K562 (cell line): ENCODE measurements at regions not wholly inside any gene's neighbourhood (a gene's known extent, or its start where the extent isn't known, plus 50 kb on each side); places are given as distances from the start of the nearest gene placed in this dataset.

Experiments
- ILK ChIP-seq: fragments of 450-650 bp; IDR thresholded peaks from 2 replicates; pipeline ENCODE4 v1.6.1; 2016; ENCODE audit warnings: missing genetic modification characterization, low read depth, mild to moderate bottlenecking, missing compliant biosample characterization, moderate library complexity, borderline replicate concordance
- PHF8 ChIP-seq: fragments of 200-600 bp; sonication (generic); IDR thresholded peaks from 2 replicates; pipeline ENCODE4 v1.6.1; 2012; ENCODE audit warnings: mixed run types, mild to moderate bottlenecking, inconsistent platforms, low read length, moderate library complexity, borderline replicate concordance
- RAD21 ChIP-seq, 2 experiments: fragments of 250-450 bp in 1 of 2; fragments of 450-650 bp in 1 of 2; sonication (Bioruptor Pico) in 1 of 2; formaldehyde crosslinking in 1 of 2; IDR thresholded peaks in 1 of 2; conservative IDR thresholded peaks in 1 of 2; 2 replicates each; pipeline versions ENCODE4 v1.4.0 to v1.8.0; 2020 to 2022; ENCODE audit warnings: mild to moderate bottlenecking in 2 of 2, moderate library complexity in 1 of 2
- RBM39 ChIP-seq: fragments of 200-400 bp; formaldehyde crosslinking; optimal IDR thresholded peaks from 2 replicates; pipeline ENCODE3; 2018; ENCODE audit warnings: low read depth, low read length
- SMARCE1 ChIP-seq: fragments of 450-650 bp; IDR thresholded peaks from 2 replicates; pipeline ENCODE4 v1.7.1; 2016; ENCODE audit warnings: mild to moderate bottlenecking
- THRAP3 ChIP-seq: fragments of 450-650 bp; IDR thresholded peaks from 2 replicates; pipeline ENCODE4 v1.6.1; 2016; ENCODE audit warnings: mild to moderate bottlenecking, inconsistent platforms, borderline replicate concordance
- ZFP30 ChIP-seq: fragments of 250-450 bp; sonication (Bioruptor Pico); IDR thresholded peaks from 2 replicates; pipeline ENCODE4 v1.8.0; 2022; ENCODE audit warnings: moderate library complexity, mild to moderate bottlenecking, inconsistent platforms, borderline replicate concordance
- ZNF408 ChIP-seq: fragments of 250-450 bp; sonication (Bioruptor Pico); IDR thresholded peaks from 2 replicates; pipeline ENCODE4 v1.4.0; 2020; ENCODE audit warnings: low read depth, mild to moderate bottlenecking, moderate library complexity
- TF ChIP-seq, protein P1 (sequence below), 2 experiments: fragments of 150-350 bp in 1 of 2; IDR thresholded peaks; 2 replicates each; pipeline ENCODE4 v1.6.1; 2012 to 2016; ENCODE audit warnings: low read depth in 2 of 2, low read length in 2 of 2, mild to moderate bottlenecking in 1 of 2, moderate library complexity in 1 of 2
- TF ChIP-seq, protein P2 (sequence below): fragments of 250-450 bp; sonication (Bioruptor Pico); IDR thresholded peaks from 2 replicates; pipeline ENCODE4 v1.5.1; 2021; ENCODE audit warnings: mild to moderate bottlenecking
- TF ChIP-seq, protein P3 (sequence below): conservative IDR thresholded peaks from 2 replicates; pipeline ENCODE4 v1.6.1; 2011; ENCODE audit warnings: low read depth, mild to moderate bottlenecking, low read length; ENCODE audit not compliant: control insufficient read depth
- TF ChIP-seq, protein P4 (sequence below): fragments of 250-450 bp; sonication (Bioruptor Pico); IDR thresholded peaks from 2 replicates; pipeline ENCODE4 v1.5.0; 2021
- TF ChIP-seq, protein P5 (sequence below): fragments of 250-450 bp; sonication (Bioruptor Pico); IDR thresholded peaks from 2 replicates; pipeline ENCODE4 v1.4.0; 2020

DNA sequence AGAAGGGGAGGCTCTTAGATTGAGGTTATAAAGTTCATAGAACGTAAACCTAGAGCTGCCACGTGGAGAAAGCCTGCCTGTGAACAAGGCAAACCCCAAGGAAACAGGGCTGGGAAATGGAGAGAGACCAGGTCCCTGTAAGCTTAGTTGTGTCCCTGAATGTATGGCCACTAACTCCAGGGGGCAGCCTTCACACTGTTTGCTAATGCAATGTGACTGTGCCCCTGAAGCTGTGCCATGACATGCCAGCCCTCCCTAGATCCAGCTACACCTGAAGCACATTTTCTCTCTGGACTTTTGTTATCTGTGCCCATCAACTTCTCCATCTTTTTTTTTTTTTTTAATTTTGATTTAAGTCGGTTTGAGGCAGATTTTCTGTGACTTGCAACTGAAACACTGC is 60.6 kb upstream of the TMCC3 start (continued):
- TF ChIP-seq ZNF408 (no peak), RBM39 (no peak), ILK (tag) (no peak), PHF8 (no peak), ZFP30 (CRISPR knock-in tag) (no peak), SMARCE1 (no peak), RAD21 (CRISPR knock-in tag; conservative IDR thresholded peaks at IDR 0.05 in 1 of 2, IDR thresholded peaks at IDR 0.05 in 1 of 2) (peak in 1 of 2 experiments; percentile 49; a peak in 2 of 4 replicates), THRAP3 (no peak)
- TF ChIP-seq, protein P1, sequence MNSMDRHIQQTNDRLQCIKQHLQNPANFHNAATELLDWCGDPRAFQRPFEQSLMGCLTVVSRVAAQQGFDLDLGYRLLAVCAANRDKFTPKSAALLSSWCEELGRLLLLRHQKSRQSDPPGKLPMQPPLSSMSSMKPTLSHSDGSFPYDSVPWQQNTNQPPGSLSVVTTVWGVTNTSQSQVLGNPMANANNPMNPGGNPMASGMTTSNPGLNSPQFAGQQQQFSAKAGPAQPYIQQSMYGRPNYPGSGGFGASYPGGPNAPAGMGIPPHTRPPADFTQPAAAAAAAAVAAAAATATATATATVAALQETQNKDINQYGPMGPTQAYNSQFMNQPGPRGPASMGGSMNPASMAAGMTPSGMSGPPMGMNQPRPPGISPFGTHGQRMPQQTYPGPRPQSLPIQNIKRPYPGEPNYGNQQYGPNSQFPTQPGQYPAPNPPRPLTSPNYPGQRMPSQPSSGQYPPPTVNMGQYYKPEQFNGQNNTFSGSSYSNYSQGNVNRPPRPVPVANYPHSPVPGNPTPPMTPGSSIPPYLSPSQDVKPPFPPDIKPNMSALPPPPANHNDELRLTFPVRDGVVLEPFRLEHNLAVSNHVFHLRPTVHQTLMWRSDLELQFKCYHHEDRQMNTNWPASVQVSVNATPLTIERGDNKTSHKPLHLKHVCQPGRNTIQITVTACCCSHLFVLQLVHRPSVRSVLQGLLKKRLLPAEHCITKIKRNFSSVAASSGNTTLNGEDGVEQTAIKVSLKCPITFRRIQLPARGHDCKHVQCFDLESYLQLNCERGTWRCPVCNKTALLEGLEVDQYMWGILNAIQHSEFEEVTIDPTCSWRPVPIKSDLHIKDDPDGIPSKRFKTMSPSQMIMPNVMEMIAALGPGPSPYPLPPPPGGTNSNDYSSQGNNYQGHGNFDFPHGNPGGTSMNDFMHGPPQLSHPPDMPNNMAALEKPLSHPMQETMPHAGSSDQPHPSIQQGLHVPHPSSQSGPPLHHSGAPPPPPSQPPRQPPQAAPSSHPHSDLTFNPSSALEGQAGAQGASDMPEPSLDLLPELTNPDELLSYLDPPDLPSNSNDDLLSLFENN (IDR thresholded peaks at IDR 0.05; ENCODE audit: low read depth in 2 of 2, low read length in 2 of 2), result no peak
- TF ChIP-seq, protein P2, sequence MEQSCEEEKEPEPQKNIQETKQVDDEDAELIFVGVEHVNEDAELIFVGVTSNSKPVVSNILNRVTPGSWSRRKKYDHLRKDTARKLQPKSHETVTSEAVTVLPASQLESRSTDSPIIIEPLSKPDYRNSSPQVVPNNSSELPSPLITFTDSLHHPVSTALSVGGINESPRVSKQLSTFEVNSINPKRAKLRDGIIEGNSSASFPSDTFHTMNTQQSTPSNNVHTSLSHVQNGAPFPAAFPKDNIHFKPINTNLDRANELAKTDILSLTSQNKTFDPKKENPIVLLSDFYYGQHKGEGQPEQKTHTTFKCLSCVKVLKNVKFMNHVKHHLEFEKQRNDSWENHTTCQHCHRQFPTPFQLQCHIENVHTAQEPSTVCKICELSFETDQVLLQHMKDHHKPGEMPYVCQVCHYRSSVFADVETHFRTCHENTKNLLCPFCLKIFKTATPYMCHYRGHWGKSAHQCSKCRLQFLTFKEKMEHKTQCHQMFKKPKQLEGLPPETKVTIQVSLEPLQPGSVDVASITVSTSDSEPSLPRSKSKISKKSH (CRISPR knock-in tag), result no peak
- TF ChIP-seq, protein P3, sequence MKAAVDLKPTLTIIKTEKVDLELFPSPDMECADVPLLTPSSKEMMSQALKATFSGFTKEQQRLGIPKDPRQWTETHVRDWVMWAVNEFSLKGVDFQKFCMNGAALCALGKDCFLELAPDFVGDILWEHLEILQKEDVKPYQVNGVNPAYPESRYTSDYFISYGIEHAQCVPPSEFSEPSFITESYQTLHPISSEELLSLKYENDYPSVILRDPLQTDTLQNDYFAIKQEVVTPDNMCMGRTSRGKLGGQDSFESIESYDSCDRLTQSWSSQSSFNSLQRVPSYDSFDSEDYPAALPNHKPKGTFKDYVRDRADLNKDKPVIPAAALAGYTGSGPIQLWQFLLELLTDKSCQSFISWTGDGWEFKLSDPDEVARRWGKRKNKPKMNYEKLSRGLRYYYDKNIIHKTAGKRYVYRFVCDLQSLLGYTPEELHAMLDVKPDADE, result no peak
- TF ChIP-seq, protein P4, sequence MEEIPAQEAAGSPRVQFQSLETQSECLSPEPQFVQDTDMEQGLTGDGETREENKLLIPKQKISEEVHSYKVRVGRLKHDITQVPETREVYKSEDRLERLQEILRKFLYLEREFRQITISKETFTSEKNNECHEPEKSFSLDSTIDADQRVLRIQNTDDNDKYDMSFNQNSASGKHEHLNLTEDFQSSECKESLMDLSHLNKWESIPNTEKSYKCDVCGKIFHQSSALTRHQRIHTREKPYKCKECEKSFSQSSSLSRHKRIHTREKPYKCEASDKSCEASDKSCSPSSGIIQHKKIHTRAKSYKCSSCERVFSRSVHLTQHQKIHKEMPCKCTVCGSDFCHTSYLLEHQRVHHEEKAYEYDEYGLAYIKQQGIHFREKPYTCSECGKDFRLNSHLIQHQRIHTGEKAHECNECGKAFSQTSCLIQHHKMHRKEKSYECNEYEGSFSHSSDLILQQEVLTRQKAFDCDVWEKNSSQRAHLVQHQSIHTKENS (CRISPR knock-in tag), result no peak
- TF ChIP-seq, protein P5, sequence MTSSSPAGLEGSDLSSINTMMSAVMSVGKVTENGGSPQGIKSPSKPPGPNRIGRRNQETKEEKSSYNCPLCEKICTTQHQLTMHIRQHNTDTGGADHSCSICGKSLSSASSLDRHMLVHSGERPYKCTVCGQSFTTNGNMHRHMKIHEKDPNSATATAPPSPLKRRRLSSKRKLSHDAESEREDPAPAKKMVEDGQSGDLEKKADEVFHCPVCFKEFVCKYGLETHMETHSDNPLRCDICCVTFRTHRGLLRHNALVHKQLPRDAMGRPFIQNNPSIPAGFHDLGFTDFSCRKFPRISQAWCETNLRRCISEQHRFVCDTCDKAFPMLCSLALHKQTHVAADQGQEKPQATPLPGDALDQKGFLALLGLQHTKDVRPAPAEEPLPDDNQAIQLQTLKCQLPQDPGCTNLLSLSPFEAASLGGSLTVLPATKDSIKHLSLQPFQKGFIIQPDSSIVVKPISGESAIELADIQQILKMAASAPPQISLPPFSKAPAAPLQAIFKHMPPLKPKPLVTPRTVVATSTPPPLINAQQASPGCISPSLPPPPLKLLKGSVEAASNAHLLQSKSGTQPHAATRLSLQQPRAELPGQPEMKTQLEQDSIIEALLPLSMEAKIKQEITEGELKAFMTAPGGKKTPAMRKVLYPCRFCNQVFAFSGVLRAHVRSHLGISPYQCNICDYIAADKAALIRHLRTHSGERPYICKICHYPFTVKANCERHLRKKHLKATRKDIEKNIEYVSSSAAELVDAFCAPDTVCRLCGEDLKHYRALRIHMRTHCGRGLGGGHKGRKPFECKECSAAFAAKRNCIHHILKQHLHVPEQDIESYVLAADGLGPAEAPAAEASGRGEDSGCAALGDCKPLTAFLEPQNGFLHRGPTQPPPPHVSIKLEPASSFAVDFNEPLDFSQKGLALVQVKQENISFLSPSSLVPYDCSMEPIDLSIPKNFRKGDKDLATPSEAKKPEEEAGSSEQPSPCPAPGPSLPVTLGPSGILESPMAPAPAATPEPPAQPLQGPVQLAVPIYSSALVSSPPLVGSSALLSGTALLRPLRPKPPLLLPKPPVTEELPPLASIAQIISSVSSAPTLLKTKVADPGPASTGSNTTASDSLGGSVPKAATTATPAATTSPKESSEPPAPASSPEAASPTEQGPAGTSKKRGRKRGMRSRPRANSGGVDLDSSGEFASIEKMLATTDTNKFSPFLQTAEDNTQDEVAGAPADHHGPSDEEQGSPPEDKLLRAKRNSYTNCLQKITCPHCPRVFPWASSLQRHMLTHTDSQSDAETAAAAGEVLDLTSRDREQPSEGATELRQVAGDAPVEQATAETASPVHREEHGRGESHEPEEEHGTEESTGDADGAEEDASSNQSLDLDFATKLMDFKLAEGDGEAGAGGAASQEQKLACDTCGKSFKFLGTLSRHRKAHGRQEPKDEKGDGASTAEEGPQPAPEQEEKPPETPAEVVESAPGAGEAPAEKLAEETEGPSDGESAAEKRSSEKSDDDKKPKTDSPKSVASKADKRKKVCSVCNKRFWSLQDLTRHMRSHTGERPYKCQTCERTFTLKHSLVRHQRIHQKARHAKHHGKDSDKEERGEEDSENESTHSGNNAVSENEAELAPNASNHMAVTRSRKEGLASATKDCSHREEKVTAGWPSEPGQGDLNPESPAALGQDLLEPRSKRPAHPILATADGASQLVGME (CRISPR knock-in tag), result no peak
- TF ChIP-seq, all 486 proteins: peak for 3
